ENCODE measurements at regions not wholly inside any gene's neighbourhood (a gene's known extent, or its start where the extent isn't known, plus 50 kb on each side); places are given as distances from the start of the nearest gene placed in this dataset.

DNA sequence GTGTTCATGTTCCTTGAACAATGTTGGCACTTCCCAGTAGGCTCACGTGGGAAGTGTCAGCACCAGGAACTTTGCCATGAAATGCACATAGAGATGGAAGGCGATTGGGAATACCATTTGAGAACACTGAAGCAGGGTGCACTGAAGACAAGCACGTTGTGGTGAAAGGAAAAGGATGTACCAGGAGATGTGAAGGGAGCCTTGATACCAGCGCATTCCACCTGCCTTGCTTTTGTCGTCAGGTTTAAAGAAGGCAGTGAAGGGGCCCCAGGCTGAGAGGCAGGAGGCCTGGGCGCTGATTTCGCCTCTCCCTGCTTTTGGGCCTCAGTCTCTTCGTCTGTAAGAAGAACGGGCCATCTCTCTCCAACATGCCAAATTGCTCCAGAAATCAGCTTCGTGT lies 194.5 kb upstream of the HES1 start:
- TF ChIP-seq CTCF (IDR thresholded peaks at IDR 0.05) (no peak), POLR2AphosphoS5 (IDR thresholded peaks at IDR 0.05) (no peak), POLR2A (IDR thresholded peaks at IDR 0.05) (no peak)

Data from prostate gland (tissue), 2 donors.